IMR-90 (cell line): ENCODE measurements at regions not wholly inside any gene's neighbourhood (a gene's known extent, or its start where the extent isn't known, plus 50 kb on each side); places are given as distances from the start of the nearest gene placed in this dataset.

Experiments
- BHLHE40 ChIP-seq: fragments of 150-350 bp; IDR thresholded peaks from 2 replicates; pipeline ENCODE4 v1.6.1; 2016; ENCODE audit warnings: mild to moderate bottlenecking, low read depth, low read length
- MAZ ChIP-seq: IDR thresholded peaks from 2 replicates; pipeline ENCODE4 v1.6.1; 2012; ENCODE audit warnings: low read depth, mild to moderate bottlenecking, low read length, improper control_type of control experiment, moderate library complexity, borderline replicate concordance
- MXI1 ChIP-seq: IDR thresholded peaks from 2 replicates; pipeline ENCODE4 v1.6.1; 2012; ENCODE audit warnings: low read depth, mild to moderate bottlenecking, low read length, moderate library complexity, borderline replicate concordance
- POLR2A ChIP-seq: IDR thresholded peaks from 2 replicates; pipeline ENCODE4 v1.6.1; 2012; ENCODE audit warnings: mild to moderate bottlenecking, low read depth, low read length
- SMC3 ChIP-seq: fragments of 150-350 bp; IDR thresholded peaks from 2 replicates; pipeline ENCODE4 v1.6.1; 2016; ENCODE audit warnings: low read depth, mild to moderate bottlenecking, antibody characterized with exemption, low read length, moderate library complexity
- TF ChIP-seq, protein P1 (sequence below): conservative IDR thresholded peaks from 2 replicates; pipeline ENCODE4 v1.5.1; 2012; ENCODE audit warnings: mild to moderate bottlenecking, low read depth, low read length, improper control_type of control experiment
- TF ChIP-seq, protein P2 (sequence below): fragments of 150-350 bp; IDR thresholded peaks from 2 replicates; pipeline ENCODE4 v1.6.1; 2016; ENCODE audit warnings: low read depth, mild to moderate bottlenecking, low read length, moderate library complexity, borderline replicate concordance
- TF ChIP-seq, protein P3 (sequence below): fragments of 150-350 bp; IDR thresholded peaks from 2 replicates; pipeline ENCODE4 v1.6.1; 2017; ENCODE audit warnings: mild to moderate bottlenecking, antibody characterized with exemption, low read length, low read depth

DNA sequence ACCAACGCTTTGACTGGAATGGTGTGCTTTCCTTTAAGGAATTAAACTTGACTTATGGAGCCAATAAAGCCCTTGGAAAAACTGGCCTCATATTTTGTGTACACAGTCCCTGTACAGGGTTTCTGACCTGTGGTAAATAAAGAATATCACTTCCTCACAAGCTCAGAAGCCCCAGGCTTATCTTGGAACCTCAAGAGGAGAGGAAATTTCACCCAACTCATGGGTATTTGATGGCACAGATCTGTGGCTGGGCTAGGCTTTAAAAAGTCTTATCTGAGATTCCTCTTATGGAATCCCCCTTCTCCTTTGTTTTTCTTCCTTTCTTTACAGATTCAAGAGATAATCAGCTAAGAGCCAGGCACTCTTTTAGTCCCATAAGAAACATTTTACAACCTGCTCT, 89.3 kb upstream of the USP38 start:
- TF ChIP-seq, protein P1, sequence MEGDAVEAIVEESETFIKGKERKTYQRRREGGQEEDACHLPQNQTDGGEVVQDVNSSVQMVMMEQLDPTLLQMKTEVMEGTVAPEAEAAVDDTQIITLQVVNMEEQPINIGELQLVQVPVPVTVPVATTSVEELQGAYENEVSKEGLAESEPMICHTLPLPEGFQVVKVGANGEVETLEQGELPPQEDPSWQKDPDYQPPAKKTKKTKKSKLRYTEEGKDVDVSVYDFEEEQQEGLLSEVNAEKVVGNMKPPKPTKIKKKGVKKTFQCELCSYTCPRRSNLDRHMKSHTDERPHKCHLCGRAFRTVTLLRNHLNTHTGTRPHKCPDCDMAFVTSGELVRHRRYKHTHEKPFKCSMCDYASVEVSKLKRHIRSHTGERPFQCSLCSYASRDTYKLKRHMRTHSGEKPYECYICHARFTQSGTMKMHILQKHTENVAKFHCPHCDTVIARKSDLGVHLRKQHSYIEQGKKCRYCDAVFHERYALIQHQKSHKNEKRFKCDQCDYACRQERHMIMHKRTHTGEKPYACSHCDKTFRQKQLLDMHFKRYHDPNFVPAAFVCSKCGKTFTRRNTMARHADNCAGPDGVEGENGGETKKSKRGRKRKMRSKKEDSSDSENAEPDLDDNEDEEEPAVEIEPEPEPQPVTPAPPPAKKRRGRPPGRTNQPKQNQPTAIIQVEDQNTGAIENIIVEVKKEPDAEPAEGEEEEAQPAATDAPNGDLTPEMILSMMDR = no peak
- TF ChIP-seq, protein P2, sequence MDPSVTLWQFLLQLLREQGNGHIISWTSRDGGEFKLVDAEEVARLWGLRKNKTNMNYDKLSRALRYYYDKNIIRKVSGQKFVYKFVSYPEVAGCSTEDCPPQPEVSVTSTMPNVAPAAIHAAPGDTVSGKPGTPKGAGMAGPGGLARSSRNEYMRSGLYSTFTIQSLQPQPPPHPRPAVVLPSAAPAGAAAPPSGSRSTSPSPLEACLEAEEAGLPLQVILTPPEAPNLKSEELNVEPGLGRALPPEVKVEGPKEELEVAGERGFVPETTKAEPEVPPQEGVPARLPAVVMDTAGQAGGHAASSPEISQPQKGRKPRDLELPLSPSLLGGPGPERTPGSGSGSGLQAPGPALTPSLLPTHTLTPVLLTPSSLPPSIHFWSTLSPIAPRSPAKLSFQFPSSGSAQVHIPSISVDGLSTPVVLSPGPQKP = no peak
- TF ChIP-seq BHLHE40 = no peak
- TF ChIP-seq MXI1 = no peak
- TF ChIP-seq, protein P3, sequence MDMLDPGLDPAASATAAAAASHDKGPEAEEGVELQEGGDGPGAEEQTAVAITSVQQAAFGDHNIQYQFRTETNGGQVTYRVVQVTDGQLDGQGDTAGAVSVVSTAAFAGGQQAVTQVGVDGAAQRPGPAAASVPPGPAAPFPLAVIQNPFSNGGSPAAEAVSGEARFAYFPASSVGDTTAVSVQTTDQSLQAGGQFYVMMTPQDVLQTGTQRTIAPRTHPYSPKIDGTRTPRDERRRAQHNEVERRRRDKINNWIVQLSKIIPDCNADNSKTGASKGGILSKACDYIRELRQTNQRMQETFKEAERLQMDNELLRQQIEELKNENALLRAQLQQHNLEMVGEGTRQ = no peak
- TF ChIP-seq MAZ = no peak
- no peak for TF ChIP-seq SMC3
- no peak for TF ChIP-seq POLR2A
